Activated naive CD8-positive, alpha-beta T cell treated with anti-CD3 and anti-CD28 coated beads, Interleukin-2, amount 10 ng/mL, durations not matched to agents 7 days and 5 days (primary cell): ENCODE measurements at regions not wholly inside any gene's neighbourhood (a gene's known extent, or its start where the extent isn't known, plus 50 kb on each side); places are given as distances from the start of the nearest gene placed in this dataset.

ENCODE experiments used
- ATAC-seq: fragments of 150-1000 bp; cut with Tn5 transposase; one replicate; pipeline ENCODE4 v1.10.0; 2021; ENCODE audit warnings: low read depth, moderate library complexity
- POLR2A ChIA-PET: fragments of 350-600 bp; sonication (Branson Sonifier 250); formaldehyde crosslinking; loops from one replicate; lab custom pipeline; 2021; ENCODE audit warnings: antibody characterized with exemption; lab: Charles Lee
- DNase-seq: peaks from one replicate; pipeline ENCODE4 v3.0.0; 2021
- H3K27ac Mint-ChIP-seq: one replicate; pipeline ENCODE4 v1.8.0; 2022; ENCODE audit warnings: mild to moderate bottlenecking, mixed read lengths
- H3K27me3 Mint-ChIP-seq: one replicate; pipeline ENCODE4 v1.8.0; 2022; ENCODE audit warnings: mild to moderate bottlenecking, moderate library complexity, mixed read lengths
- H3K36me3 Mint-ChIP-seq: one replicate; pipeline ENCODE4 v1.8.0; 2021; ENCODE audit warnings: mild to moderate bottlenecking, mixed read lengths
- H3K4me1 Mint-ChIP-seq: one replicate; pipeline ENCODE4 v1.8.0; 2021; ENCODE audit warnings: mixed read lengths
- H3K4me3 Mint-ChIP-seq: one replicate; pipeline ENCODE4 v1.8.0; 2022; ENCODE audit warnings: mild to moderate bottlenecking, moderate library complexity, mixed read lengths
- H3K9me3 Mint-ChIP-seq: one replicate; pipeline ENCODE4 v1.8.0; 2021; ENCODE audit warnings: mixed read lengths

GRCh38 chr7:130877236-130877990 is 143.4 kb upstream of the KLF14 start:
- Mint-ChIP-seq H3K27ac (peak overlapping the region; percentile 42), H3K27me3 (no peaks in the 10 kb centered on the region), H3K4me1 (peaks cover 23% of the 10 kb centered on the region), H3K4me3 (peak overlapping the region; percentile 12), H3K9me3 (no peaks in the 10 kb centered on the region), H3K36me3 (peaks cover 29% of the 10 kb centered on the region)
- DNase-seq (no peak), ATAC-seq (peak; percentile 9)
- POLR2A ChIA-PET: no interaction called here

GRCh38 chr7:130877991-130878305 is 143.9 kb upstream of the KLF14 start:
- Mint-ChIP-seq H3K4me3 (no peak overlapping the region), H3K27ac (no peak overlapping the region), H3K36me3 (peaks cover 28% of the 10 kb centered on the region), H3K4me1 (peaks cover 23% of the 10 kb centered on the region), H3K9me3 (no peaks in the 10 kb centered on the region), H3K27me3 (no peaks in the 10 kb centered on the region)
- DNase-seq (no peak), ATAC-seq (no peak)
- POLR2A ChIA-PET: no interaction called here

GRCh38 chr7:130878785-130879184 is 144.8 kb upstream of the KLF14 start:
- ATAC-seq (no peak), DNase-seq (no peak)
- Mint-ChIP-seq H3K36me3 (peaks cover 27% of the 10 kb centered on the region), H3K4me3 (no peak overlapping the region), H3K27ac (no peak overlapping the region), H3K27me3 (no peaks in the 10 kb centered on the region), H3K4me1 (peaks cover 25% of the 10 kb centered on the region), H3K9me3 (no peaks in the 10 kb centered on the region)
- POLR2A ChIA-PET: no interaction called here

GRCh38 chr7:130879191-130879590 is 145.2 kb upstream of the KLF14 start:
- DNase-seq (no peak), ATAC-seq (no peak)
- Mint-ChIP-seq H3K4me1 (peaks cover 23% of the 10 kb centered on the region), H3K4me3 (no peak overlapping the region), H3K36me3 (peaks cover 23% of the 10 kb centered on the region), H3K27ac (no peak overlapping the region), H3K27me3 (no peaks in the 10 kb centered on the region), H3K9me3 (no peaks in the 10 kb centered on the region)
- POLR2A ChIA-PET: no interaction called here

GRCh38 chr7:130880668-130881067 is 146.7 kb upstream of the KLF14 start:
- Mint-ChIP-seq H3K27ac (peak overlapping the region; percentile 33), H3K4me1 (peaks cover 28% of the 10 kb centered on the region), H3K36me3 (peaks cover 27% of the 10 kb centered on the region), H3K4me3 (no peak overlapping the region), H3K9me3 (no peaks in the 10 kb centered on the region), H3K27me3 (no peaks in the 10 kb centered on the region)
- POLR2A ChIA-PET: no interaction called here
- DNase-seq (no peak), ATAC-seq (no peak)

- H3K4me1 Mint-ChIP-seq: peaks cover 26% of the 10 kb centered on the region
- no peak for ATAC-seq
- peaks cover 25% of the 10 kb centered on the region for H3K36me3 Mint-ChIP-seq
- no peak for DNase-seq
- POLR2A ChIA-PET: interaction anchor here (1.1 kb wide), 1 partner anchor 131 kb away, joined by 9 read pairs; no protein-coding TSS in a partner anchor
- no peaks in the 10 kb centered on the region for H3K9me3 Mint-ChIP-seq
- H3K27me3 Mint-ChIP-seq: no peaks in the 10 kb centered on the region
- peak overlapping the region; percentile 33 for H3K27ac Mint-ChIP-seq
- no peak overlapping the region for H3K4me3 Mint-ChIP-seq
Observed at GRCh38 chr7:130881091-130881798, 147.2 kb upstream of the KLF14 start.

- POLR2A ChIA-PET: interaction anchor here (1.1 kb wide), 1 partner anchor 131 kb away, joined by 9 read pairs; no protein-coding TSS in a partner anchor
- DNase-seq (no peak), ATAC-seq (no peak)
- Mint-ChIP-seq H3K4me1 (peaks cover 22% of the 10 kb centered on the region), H3K36me3 (peaks cover 21% of the 10 kb centered on the region), H3K27me3 (no peaks in the 10 kb centered on the region), H3K27ac (no peak overlapping the region), H3K9me3 (no peaks in the 10 kb centered on the region), H3K4me3 (no peak overlapping the region)
Observed at GRCh38 chr7:130881799-130882141, 147.8 kb upstream of the KLF14 start.

- POLR2A ChIA-PET: no interaction called here
- Mint-ChIP-seq H3K4me3 (no peak overlapping the region), H3K9me3 (no peaks in the 10 kb centered on the region), H3K27me3 (no peaks in the 10 kb centered on the region), H3K36me3 (peaks cover 21% of the 10 kb centered on the region), H3K27ac (no peak overlapping the region), H3K4me1 (peaks cover 22% of the 10 kb centered on the region)
- ATAC-seq: no peak
- DNase-seq: no peak
Observed at GRCh38 chr7:130882396-130882795, 148.4 kb upstream of the KLF14 start.

- no peak overlapping the region for H3K27ac Mint-ChIP-seq
- POLR2A ChIA-PET: no interaction called here
- peaks cover 27% of the 10 kb centered on the region for H3K4me1 Mint-ChIP-seq
- no peak for ATAC-seq
- no peaks in the 10 kb centered on the region for H3K27me3 Mint-ChIP-seq
- peaks cover 22% of the 10 kb centered on the region for H3K36me3 Mint-ChIP-seq
- H3K9me3 Mint-ChIP-seq: no peaks in the 10 kb centered on the region
- H3K4me3 Mint-ChIP-seq: no peak overlapping the region
- DNase-seq: no peak
Observed at GRCh38 chr7:130883928-130884327, 149.9 kb upstream of the KLF14 start.

- H3K4me3 Mint-ChIP-seq: no peak overlapping the region
- no peaks in the 10 kb centered on the region for H3K27me3 Mint-ChIP-seq
- no peaks in the 10 kb centered on the region for H3K9me3 Mint-ChIP-seq
- peaks cover 20% of the 10 kb centered on the region for H3K36me3 Mint-ChIP-seq
- POLR2A ChIA-PET: no interaction called here
- peaks cover 27% of the 10 kb centered on the region for H3K4me1 Mint-ChIP-seq
- no peak for DNase-seq
- H3K27ac Mint-ChIP-seq: peak overlapping the region; percentile 62
- ATAC-seq: no peak
Observed at GRCh38 chr7:130884437-130885417, 150.7 kb upstream of the KLF14 start.

GRCh38 chr7:130886438-130887135 is 152.6 kb upstream of the KLF14 start:
- ATAC-seq: no peak
- Mint-ChIP-seq H3K27ac (no peak overlapping the region), H3K27me3 (no peaks in the 10 kb centered on the region), H3K4me3 (no peak overlapping the region), H3K9me3 (no peaks in the 10 kb centered on the region), H3K36me3 (peaks cover 28% of the 10 kb centered on the region), H3K4me1 (peaks cover 30% of the 10 kb centered on the region)
- POLR2A ChIA-PET: interaction anchor here (1.1 kb wide), 1 partner anchor 11 kb away, joined by 3 read pairs; no protein-coding TSS in a partner anchor
- DNase-seq: no peak

- no peak for DNase-seq
- no peak for ATAC-seq
- Mint-ChIP-seq H3K4me1 (peaks cover 29% of the 10 kb centered on the region), H3K4me3 (no peak overlapping the region), H3K27ac (peak overlapping the region; percentile 11), H3K27me3 (no peaks in the 10 kb centered on the region), H3K9me3 (no peaks in the 10 kb centered on the region), H3K36me3 (peaks cover 25% of the 10 kb centered on the region)
- POLR2A ChIA-PET: interaction anchor here (1.1 kb wide), 1 partner anchor 10 kb away, joined by 3 read pairs; no protein-coding TSS in a partner anchor
Observed at GRCh38 chr7:130887182-130887956, 153.4 kb upstream of the KLF14 start.
